Mesothelial cell of epicardium (in vitro differentiated cells): ENCODE measurements at regions not wholly inside any gene's neighbourhood (a gene's known extent, or its start where the extent isn't known, plus 50 kb on each side); places are given as distances from the start of the nearest gene placed in this dataset.

ENCODE experiments used
- DNase-seq, 2 experiments: peaks; one replicate each; pipeline ENCODE4 v3.0.0; 2021; ENCODE audit warnings: low spot score in 2 of 2; ENCODE audit not compliant: unreplicated experiment in 2 of 2
- H3K27ac Mint-ChIP-seq: 2 replicates; pipeline ENCODE4 v1.8.0; 2021; ENCODE audit warnings: mixed read lengths
- H3K27me3 Mint-ChIP-seq: 2 replicates; pipeline ENCODE4 v1.8.0; 2021; ENCODE audit warnings: low read depth, mixed read lengths
- H3K36me3 Mint-ChIP-seq: 2 replicates; pipeline ENCODE4 v1.8.0; 2021; ENCODE audit warnings: mixed read lengths
- H3K4me1 Mint-ChIP-seq: 2 replicates; pipeline ENCODE4 v1.8.0; 2021; ENCODE audit warnings: mixed read lengths
- H3K4me3 Mint-ChIP-seq: 2 replicates; pipeline ENCODE4 v1.8.0; 2021; ENCODE audit warnings: mild to moderate bottlenecking, moderate library complexity, mixed read lengths
- H3K9me3 Mint-ChIP-seq: 2 replicates; pipeline ENCODE4 v1.8.0; 2021; ENCODE audit warnings: mixed read lengths
- CTCF ChIP-seq: fragments of 200-600 bp; sonication (generic); IDR thresholded peaks from one replicate; pipeline ENCODE4 v1.5.0; 2021; ENCODE audit warnings: antibody characterized with exemption; ENCODE audit not compliant: unreplicated experiment

- TF ChIP-seq CTCF: no peak
- H3K9me3 Mint-ChIP-seq: peaks cover 4% of the 10 kb centered on the region
- H3K4me3 Mint-ChIP-seq: no peak overlapping the region
- no peak for DNase-seq
- no peak overlapping the region for H3K27ac Mint-ChIP-seq
- H3K4me1 Mint-ChIP-seq: peaks cover 29% of the 10 kb centered on the region
- peaks cover 3% of the 10 kb centered on the region for H3K36me3 Mint-ChIP-seq
- H3K27me3 Mint-ChIP-seq: peaks cover 4% of the 10 kb centered on the region
Observed at GRCh38 chr5:3301306-3301705, 294.3 kb upstream of the IRX1 start.

- peaks cover 5% of the 10 kb centered on the region for H3K27me3 Mint-ChIP-seq
- no peak overlapping the region for H3K4me3 Mint-ChIP-seq
- peaks cover 3% of the 10 kb centered on the region for H3K36me3 Mint-ChIP-seq
- H3K4me1 Mint-ChIP-seq: peaks cover 29% of the 10 kb centered on the region
- peaks cover 4% of the 10 kb centered on the region for H3K9me3 Mint-ChIP-seq
- TF ChIP-seq CTCF: no peak
- H3K27ac Mint-ChIP-seq: no peak overlapping the region
- no peak for DNase-seq
Observed at GRCh38 chr5:3300726-3301125, 294.9 kb upstream of the IRX1 start.

GRCh38 chr5:3299441-3299840 is 296.2 kb upstream of the IRX1 start:
- no peak for DNase-seq
- Mint-ChIP-seq H3K4me1 (peaks cover 25% of the 10 kb centered on the region), H3K27ac (no peak overlapping the region), H3K4me3 (no peak overlapping the region), H3K9me3 (peaks cover 8% of the 10 kb centered on the region), H3K36me3 (no peaks in the 10 kb centered on the region), H3K27me3 (peaks cover 9% of the 10 kb centered on the region)
- TF ChIP-seq CTCF: no peak

- H3K36me3 Mint-ChIP-seq: no peaks in the 10 kb centered on the region
- peaks cover 15% of the 10 kb centered on the region for H3K4me1 Mint-ChIP-seq
- H3K27ac Mint-ChIP-seq: no peak overlapping the region
- H3K27me3 Mint-ChIP-seq: peaks cover 9% of the 10 kb centered on the region
- H3K9me3 Mint-ChIP-seq: peaks cover 8% of the 10 kb centered on the region
- DNase-seq: no peak
- H3K4me3 Mint-ChIP-seq: no peak overlapping the region
- TF ChIP-seq CTCF: no peak
Observed at GRCh38 chr5:3297853-3298252, 297.8 kb upstream of the IRX1 start.

- no peaks in the 10 kb centered on the region for H3K4me1 Mint-ChIP-seq
- H3K36me3 Mint-ChIP-seq: no peaks in the 10 kb centered on the region
Observed at GRCh38 chr5:3288325-3288724, 307.3 kb upstream of the IRX1 start.

More at GRCh38 chr5:3288325-3288724, 307.3 kb upstream of the IRX1 start:
- H3K4me3 Mint-ChIP-seq: no peak overlapping the region
- no peak for TF ChIP-seq CTCF
- no peaks in the 10 kb centered on the region for H3K9me3 Mint-ChIP-seq
- peaks cover 10% of the 10 kb centered on the region for H3K27me3 Mint-ChIP-seq
- DNase-seq: peak in 1 of 2 experiments; percentile 22
- no peak overlapping the region for H3K27ac Mint-ChIP-seq
